Fibroblast of skin of left biceps (primary cell): ENCODE measurements at regions not wholly inside any gene's neighbourhood (a gene's known extent, or its start where the extent isn't known, plus 50 kb on each side); places are given as distances from the start of the nearest gene placed in this dataset.
"Not testable (repeated sequence)": the region's sequence is repeated elsewhere in the genome, so short reads cannot be mapped to it uniquely, and the experiment has no call there.

ENCODE experiments used
- DNase-seq, 2 experiments: peaks; one replicate each; pipeline ENCODE4 v3.0.0-alpha.2; 2013; ENCODE audit warnings: low read depth in 2 of 2

DNA sequence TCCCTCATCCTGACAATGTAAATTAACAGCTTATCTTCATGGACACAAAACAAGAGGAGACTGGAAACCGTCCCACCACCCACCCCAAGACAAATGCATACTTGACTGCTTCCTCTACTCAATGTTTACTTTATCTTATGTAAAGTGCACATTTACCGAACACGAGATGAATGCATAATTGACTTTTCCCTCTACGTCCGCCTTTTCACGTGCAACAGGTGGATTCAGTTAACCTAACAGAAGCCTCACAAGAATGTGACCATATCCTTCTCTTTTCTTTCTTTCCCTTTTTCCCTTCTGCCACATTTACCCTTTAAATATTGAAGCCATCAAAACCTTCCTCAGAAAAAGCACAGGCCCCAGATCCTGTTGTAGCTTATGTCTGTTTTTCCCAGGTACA lies 468.0 kb downstream of the UQCRFS1 start:
- no peak for DNase-seq

DNA sequence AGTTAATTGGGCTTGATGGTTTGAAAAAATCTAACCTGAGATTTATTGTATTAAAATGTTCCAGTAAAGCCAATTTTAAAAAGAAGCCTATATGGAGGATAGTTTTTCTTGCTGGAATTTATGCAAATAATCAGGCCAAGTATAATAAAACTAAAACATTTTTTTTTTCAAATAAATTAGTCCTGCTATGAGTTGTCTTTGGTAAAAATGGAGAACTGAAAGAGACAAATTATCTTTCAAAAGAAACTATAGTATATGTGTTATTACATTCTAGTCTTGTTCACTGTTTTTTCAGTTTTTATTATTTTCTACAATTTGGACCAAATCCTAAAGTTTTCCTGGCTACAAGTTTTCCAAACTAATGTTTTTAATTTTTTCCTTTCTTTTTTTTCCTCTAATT lies 468.9 kb downstream of the UQCRFS1 start:
- no peak for DNase-seq

GRCh38 chr19:28737021-28737895 lies 475.7 kb downstream of the UQCRFS1 start:
- DNase-seq = peak; percentile 24 to 42

- DNase-seq = no peak
Measured at GRCh38 chr19:28736528-28736927, 476.4 kb downstream of the UQCRFS1 start.

DNA sequence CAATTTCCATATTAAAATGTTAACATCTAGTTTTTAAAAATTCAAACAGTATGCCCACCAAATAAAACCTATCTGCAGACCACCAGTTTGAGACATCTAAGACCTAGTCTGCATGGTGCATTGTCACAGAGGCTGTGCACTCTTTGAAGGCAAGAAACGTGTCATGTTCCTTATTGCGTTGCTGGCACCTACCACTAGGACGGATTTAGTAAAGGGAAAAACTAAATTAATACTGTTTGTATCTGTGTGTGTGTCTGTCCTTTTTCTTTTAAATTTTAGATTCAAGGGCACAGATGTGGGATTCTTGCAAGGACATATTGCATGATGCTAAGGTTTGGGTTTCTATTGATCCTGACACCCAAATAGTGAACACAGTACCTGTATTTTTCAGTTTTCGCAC lies 481.4 kb downstream of the UQCRFS1 start:
- no peak for DNase-seq

DNA sequence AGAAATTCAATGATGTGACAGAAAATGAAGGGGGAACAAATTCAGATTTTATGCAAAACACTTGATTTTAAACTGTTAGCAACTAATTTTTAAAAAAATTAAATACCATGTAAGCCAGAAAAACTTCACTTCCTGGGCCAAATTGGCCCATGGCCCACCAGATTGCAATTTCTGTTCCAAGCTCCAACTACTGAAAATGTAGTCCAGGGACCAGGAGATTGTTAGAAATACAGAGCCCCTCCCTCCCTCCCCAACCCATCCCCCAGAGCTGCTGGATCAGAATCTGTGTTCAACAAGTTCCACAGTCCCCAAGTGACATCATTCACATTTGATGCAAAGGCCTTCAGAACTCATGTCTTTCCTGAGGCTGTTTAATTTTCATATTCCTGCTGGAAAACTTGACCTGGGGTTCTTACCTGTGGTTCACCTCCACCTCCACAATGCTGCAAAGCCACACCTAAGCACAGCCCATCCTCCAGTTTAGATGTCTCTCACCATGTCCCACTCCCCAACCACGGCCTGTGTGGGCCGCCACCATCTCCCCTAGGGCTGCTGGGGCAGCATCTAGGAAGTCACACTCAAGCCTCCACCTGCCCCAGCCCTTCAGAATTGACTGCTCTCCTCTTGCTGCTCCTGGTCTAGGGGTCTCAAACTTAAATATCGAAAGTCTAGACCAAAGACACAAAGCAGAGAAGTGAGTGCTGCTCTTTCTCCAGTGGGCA lies 482.0 kb downstream of the UQCRFS1 start:
- no peak for DNase-seq

- DNase-seq = no peak
Measured at GRCh38 chr19:28727480-28728159, 485.3 kb downstream of the UQCRFS1 start.

GRCh38 chr19:28726533-28727479 lies 486.1 kb downstream of the UQCRFS1 start:
- DNase-seq = no peak

- DNase-seq = no peak
Measured at GRCh38 chr19:28718909-28719308, 494.0 kb downstream of the UQCRFS1 start.

- DNase-seq = no peak
Measured at GRCh38 chr19:28715157-28715556, 497.8 kb downstream of the UQCRFS1 start.

DNA sequence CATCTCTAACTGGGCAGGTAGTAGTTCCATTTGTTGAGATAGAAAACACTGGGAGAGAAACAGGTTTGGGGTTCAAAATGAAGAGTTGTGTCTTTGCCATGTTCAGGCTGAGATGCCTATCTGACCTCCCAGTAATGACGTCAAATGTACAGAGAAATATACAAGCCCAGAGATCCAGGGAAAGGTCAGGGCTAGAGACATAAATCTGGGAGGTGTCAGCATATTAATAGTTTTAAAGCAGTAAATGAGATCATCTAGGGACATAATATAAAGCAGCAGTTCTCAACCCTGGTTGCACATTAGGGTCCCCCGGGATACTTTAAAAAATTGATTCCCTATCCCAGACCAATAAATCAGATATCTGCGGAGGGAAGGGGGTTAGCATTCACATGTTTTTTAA lies 501.5 kb downstream of the UQCRFS1 start:
- no peak for DNase-seq

- DNase-seq = peak; percentile 24 to 26
Measured at GRCh38 chr19:28710278-28710677, 502.7 kb downstream of the UQCRFS1 start.

DNA sequence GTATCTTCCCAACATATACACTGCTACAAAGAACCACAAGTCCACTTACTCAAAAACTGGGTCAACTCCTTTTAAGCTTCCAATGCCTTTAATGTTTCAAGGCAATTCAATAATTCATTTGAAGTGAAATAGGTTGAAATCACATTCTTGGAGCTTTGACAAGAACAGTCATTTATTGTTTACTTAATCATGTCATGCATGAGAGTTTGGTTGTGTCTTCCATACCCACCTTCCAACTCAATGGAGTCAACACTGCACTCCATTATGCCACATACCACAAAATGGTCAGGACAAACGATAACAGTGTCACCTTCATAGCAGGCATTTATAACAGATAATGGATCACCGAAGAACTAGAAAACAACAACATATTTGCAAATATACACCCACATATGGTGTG lies 506.3 kb downstream of the UQCRFS1 start:
- DNase-seq = no peak

DNA sequence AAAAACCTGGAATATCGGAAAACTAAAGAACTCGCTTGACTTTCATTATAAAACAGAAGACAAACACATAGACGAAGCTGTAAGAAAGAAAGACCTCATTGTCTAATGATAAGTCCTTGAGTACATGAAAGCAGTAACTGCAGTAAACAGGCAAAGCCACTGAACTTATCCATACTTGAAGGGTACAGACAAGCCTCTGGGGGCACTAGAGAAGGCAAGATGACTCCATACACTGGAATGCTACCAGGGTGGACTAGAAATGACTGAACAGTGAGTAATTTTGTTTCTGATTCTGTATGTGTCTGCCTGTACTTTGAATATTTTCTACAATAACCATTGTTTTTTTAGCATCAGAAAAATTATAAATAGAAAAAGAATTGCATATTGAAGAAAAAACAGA lies 507.9 kb downstream of the UQCRFS1 start:
- peak; percentile 62 to 63 for DNase-seq

GRCh38 chr19:28703400-28703956 lies 509.5 kb downstream of the UQCRFS1 start:
- no peak for DNase-seq

DNA sequence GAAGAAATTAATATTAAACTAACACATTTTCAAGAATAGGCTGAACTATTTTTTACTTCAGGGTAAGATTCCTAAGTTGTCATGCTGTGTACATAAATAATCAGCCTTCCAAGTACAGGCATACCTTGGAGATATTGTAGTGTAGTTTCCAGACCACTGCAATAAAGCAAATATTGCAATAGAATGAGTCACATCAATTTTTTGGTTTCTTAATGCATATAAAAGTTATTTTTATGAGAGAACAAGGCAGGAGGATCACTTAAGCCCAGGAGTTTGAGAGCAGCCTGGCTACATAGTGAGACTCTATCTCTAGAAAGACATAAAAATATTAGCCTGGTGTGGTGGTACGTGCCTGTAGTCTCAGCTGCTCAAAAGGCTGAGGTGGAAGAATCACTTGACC lies 511.5 kb downstream of the UQCRFS1 start:
- peak; percentile 15 to 33 for DNase-seq

DNA sequence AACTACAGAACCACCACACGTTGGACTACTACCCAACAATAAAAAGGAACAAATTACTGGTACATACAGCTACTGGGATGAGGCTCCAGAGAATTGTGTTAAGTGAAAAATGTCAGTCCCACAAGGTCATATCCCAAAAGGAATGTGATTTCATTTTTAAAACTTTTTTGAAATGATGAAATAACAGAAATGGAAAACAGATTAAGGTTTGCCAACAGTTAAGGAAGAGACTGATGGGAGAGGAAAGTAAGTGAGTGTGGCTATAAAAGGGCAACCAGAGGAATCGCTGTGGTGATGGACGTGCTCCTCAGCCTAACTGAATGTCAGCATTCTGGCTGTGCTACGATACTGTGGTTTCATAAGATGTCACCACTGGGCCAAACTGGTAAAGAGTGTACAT lies 512.8 kb downstream of the UQCRFS1 start:
- DNase-seq = no peak

DNA sequence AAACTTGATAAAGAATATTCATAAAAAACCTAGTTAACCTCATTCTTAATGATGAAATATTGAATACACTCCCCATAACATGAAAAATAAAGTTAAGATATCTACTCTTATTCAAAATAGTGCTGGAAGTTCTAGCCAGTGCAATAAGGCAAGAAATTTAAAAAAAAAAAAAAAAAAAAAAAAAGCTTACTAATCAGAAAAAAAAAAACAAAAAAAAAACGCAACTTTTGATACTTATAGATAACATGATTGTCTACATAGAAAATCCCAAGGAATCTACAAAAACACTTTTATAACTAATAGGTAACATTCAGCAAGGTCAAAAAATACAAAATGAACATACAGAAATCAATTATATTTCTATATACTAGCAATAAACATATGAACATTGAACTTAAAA lies 515.6 kb downstream of the UQCRFS1 start:
- no peak for DNase-seq

GRCh38 chr19:28694812-28695211 lies 518.1 kb downstream of the UQCRFS1 start:
- no peak for DNase-seq

DNA sequence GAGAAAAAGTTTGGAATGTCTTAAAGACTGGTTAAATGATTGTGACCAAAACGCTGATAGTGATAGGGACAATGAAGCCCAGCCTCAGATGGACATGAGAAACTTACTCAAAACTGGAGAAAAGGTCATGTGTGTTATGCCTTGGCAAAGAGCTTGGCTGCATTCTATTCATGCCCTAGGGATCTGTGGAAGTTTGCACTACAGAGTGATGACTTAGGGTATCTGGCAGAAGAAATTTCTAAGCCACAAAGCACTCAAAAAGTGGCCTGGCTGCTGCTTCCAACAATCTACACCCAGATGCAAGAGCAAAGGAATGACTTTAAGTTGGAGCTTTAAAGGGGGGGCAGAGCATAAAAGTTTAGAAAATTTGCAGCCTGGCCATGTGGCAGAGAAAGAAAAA lies 521.3 kb downstream of the UQCRFS1 start:
- no peak for DNase-seq

DNA sequence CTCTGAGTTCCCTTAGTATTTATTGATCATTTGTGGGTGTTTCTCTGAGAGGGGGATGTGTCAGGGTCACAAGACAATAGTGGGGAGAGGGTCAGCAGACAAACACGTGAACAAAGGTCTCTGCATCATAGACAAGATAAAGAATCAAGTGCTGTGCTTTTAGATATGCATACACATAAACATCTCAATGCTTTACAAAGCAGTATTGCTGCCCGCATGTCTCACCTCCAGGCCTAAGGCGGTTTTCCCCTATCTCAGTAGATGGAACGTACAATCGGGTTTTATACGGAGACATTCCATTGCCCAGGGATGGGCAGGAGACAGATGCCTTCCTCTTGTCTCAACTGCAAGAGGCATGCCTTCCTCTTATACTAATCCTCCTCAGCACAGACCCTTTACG lies 523.5 kb downstream of the UQCRFS1 start:
- DNase-seq = not testable (repeated sequence)
